HEK293T (cell line): ENCODE measurements at regions not wholly inside any gene's neighbourhood (a gene's known extent, or its start where the extent isn't known, plus 50 kb on each side); places are given as distances from the start of the nearest gene placed in this dataset.

Source experiments
- ARNT ChIP-seq: fragments of 450-650 bp; IDR thresholded peaks from 2 replicates; pipeline ENCODE4 v1.6.1; 2017; ENCODE audit warnings: mild to moderate bottlenecking
- BHLHE40 ChIP-seq: fragments of 450-650 bp; IDR thresholded peaks from 2 replicates; pipeline ENCODE4 v1.6.1; 2016; ENCODE audit warnings: mild to moderate bottlenecking, moderate library complexity, borderline replicate concordance
- ELF4 ChIP-seq: fragments of 450-650 bp; IDR thresholded peaks from 2 replicates; pipeline ENCODE4 v1.6.1; 2017; ENCODE audit warnings: antibody characterized with exemption
- FOXA1 ChIP-seq: fragments of 450-650 bp; IDR thresholded peaks from 2 replicates; pipeline ENCODE4 v1.6.1; 2016; ENCODE audit warnings: mild to moderate bottlenecking
- FOXK2 ChIP-seq: fragments of 450-650 bp; IDR thresholded peaks from 2 replicates; pipeline ENCODE4 v1.6.1; 2016; ENCODE audit warnings: mild to moderate bottlenecking
- FOXM1 ChIP-seq: fragments of 450-650 bp; IDR thresholded peaks from 2 replicates; pipeline ENCODE4 v1.6.1; 2017; ENCODE audit warnings: mild to moderate bottlenecking, borderline replicate concordance
- L3MBTL2 ChIP-seq: fragments of 450-650 bp; conservative IDR thresholded peaks from 2 replicates; pipeline ENCODE4 v1.6.1; 2016; ENCODE audit warnings: mild to moderate bottlenecking
- LEF1 ChIP-seq: fragments of 450-650 bp; IDR thresholded peaks from 2 replicates; pipeline ENCODE4 v1.6.1; 2017; ENCODE audit warnings: mild to moderate bottlenecking, borderline replicate concordance
- PKNOX1 ChIP-seq: fragments of 450-650 bp; IDR thresholded peaks from 2 replicates; pipeline ENCODE4 v1.6.1; 2016
- SP1 ChIP-seq: fragments of 450-650 bp; IDR thresholded peaks from 2 replicates; pipeline ENCODE4 v1.6.1; 2017
- SUZ12 ChIP-seq: fragments of 450-650 bp; IDR thresholded peaks from 2 replicates; pipeline ENCODE4 v1.6.1; 2016; ENCODE audit warnings: mild to moderate bottlenecking
- TARDBP ChIP-seq: fragments of 450-650 bp; IDR thresholded peaks from 2 replicates; pipeline ENCODE4 v1.6.1; 2016
- ZNF384 ChIP-seq: fragments of 450-650 bp; IDR thresholded peaks from 2 replicates; pipeline ENCODE4 v1.6.1; 2016

GRCh38 chr21:39048574-39048973, 134.7 kb downstream of the PSMG1 start:
- TF ChIP-seq L3MBTL2 (no peak), SP1 (no peak), FOXA1 (no peak), ELF4 (no peak), ZNF384 (no peak), LEF1 (no peak), FOXM1 (no peak), PKNOX1 (no peak), SUZ12 (no peak), TARDBP (no peak), BHLHE40 (no peak), FOXK2 (no peak), ARNT (no peak)
